Fibroblast of lung (primary cell): ENCODE measurements at regions not wholly inside any gene's neighbourhood (a gene's known extent, or its start where the extent isn't known, plus 50 kb on each side); places are given as distances from the start of the nearest gene placed in this dataset.

Source experiments
- DNase-seq, 2 donors: peaks; one replicate each; pipeline versions ENCODE4 v3.0.0 to v3.0.0-alpha.2; 2010; ENCODE audit warnings: low read depth in 2 of 2
- H2AFZ ChIP-seq: 2 replicates; pipeline ENCODE4 v1.5.1; 2012; ENCODE audit warnings: low read length, control low read depth, inconsistent platforms
- H3K27ac ChIP-seq: 2 replicates; pipeline ENCODE4 v1.5.1; 2011; ENCODE audit warnings: low read length, control low read depth; ENCODE audit not compliant: insufficient read depth
- H3K27me3 ChIP-seq: 2 replicates; pipeline ENCODE4 v1.5.1; 2011; ENCODE audit warnings: mild to moderate bottlenecking, low read length; ENCODE audit not compliant: control insufficient read depth, insufficient read depth
- H3K36me3 ChIP-seq: 2 replicates; pipeline ENCODE4 v1.5.1; 2011; ENCODE audit warnings: low read length; ENCODE audit not compliant: control insufficient read depth, insufficient read depth
- H3K4me1 ChIP-seq: 2 replicates; pipeline ENCODE4 v1.5.1; 2011; ENCODE audit warnings: low read length; ENCODE audit not compliant: control insufficient read depth, insufficient read depth; ENCODE audit errors: extremely low read depth
- H3K4me2 ChIP-seq: 2 replicates; pipeline ENCODE4 v1.5.1; 2011; ENCODE audit warnings: low read length, control low read depth; ENCODE audit not compliant: insufficient read depth; ENCODE audit errors: extremely low read depth
- H3K4me3 ChIP-seq, 4 experiments: fragments of 200-600 bp in 1 of 4; sonication (generic) in 1 of 4; replicated peaks in 1 of 4; 2 replicates each; pipeline ENCODE4 v1.5.1; 2011 to 2016; ENCODE audit warnings: low read length in 4 of 4, low read depth in 3 of 4, mild to moderate bottlenecking in 3 of 4, control low read depth in 2 of 4, inconsistent platforms in 1 of 4, mixed read lengths in 1 of 4; ENCODE audit not compliant: insufficient read depth in 1 of 4; ENCODE audit errors: control extremely low read depth in 1 of 4
- H3K79me2 ChIP-seq: 2 replicates; pipeline ENCODE4 v1.5.1; 2012; ENCODE audit warnings: mild to moderate bottlenecking, low read length, inconsistent platforms; ENCODE audit not compliant: control insufficient read depth, insufficient read depth
- H3K9ac ChIP-seq: 2 replicates; pipeline ENCODE4 v1.5.1; 2011; ENCODE audit warnings: mild to moderate bottlenecking, low read length, control low read depth; ENCODE audit not compliant: insufficient read depth
- H3K9me3 ChIP-seq: 2 replicates; pipeline ENCODE4 v1.5.1; 2012; ENCODE audit warnings: low read depth, low read length; ENCODE audit not compliant: control insufficient read depth, insufficient read depth
- H4K20me1 ChIP-seq: 2 replicates; pipeline ENCODE4 v1.5.1; 2011; ENCODE audit warnings: low read length; ENCODE audit not compliant: control insufficient read depth, insufficient read depth; ENCODE audit errors: extremely low read depth
- EZH2 ChIP-seq: IDR thresholded peaks from 2 replicates; pipeline ENCODE4 v1.5.1; 2012; ENCODE audit warnings: low read length, control low read depth, mild to moderate bottlenecking; ENCODE audit errors: missing control alignments
- TF ChIP-seq, protein P1 (sequence below), 2 donors: IDR thresholded peaks in 1 of 2; conservative IDR thresholded peaks in 1 of 2; 1 replicate in 1 of 2; 2 replicates in 1 of 2; pipeline ENCODE4 v1.5.1; 2011 to 2012; ENCODE audit warnings: low read length in 2 of 2, control low read depth in 1 of 2, inconsistent platforms in 1 of 2, low read depth in 1 of 2, mild to moderate bottlenecking in 1 of 2

DNA sequence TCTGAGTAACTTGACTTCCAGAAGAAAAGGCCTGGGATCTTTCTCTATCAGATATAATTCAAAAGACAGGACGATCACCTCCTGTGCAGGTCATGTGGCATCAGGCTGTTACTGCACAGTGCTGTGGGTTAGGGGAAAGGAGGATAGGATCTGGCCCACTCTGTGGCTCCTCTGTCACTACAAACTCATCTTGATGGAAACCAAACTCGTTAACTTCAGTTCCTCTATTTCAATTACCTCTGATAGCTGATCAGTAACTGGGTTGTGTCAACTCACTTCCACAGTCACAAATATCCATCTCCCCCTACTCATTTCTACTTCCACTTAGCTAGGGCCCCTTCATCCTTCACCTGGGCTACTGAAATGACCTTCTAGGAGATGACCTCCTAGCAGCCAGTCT is 95.2 kb downstream of the RCN1 start:
- no peaks in the 10 kb centered on the region for H3K36me3 ChIP-seq
- no peak overlapping the region for H2AFZ ChIP-seq
- H3K4me3 ChIP-seq, result no peak overlapping the region
- H3K27ac ChIP-seq, result no peak overlapping the region
- H3K4me1 ChIP-seq, result no peaks in the 10 kb centered on the region
- no peaks in the 10 kb centered on the region for H3K79me2 ChIP-seq
- H3K9me3 ChIP-seq, result no peaks in the 10 kb centered on the region
- no peak overlapping the region for H3K9ac ChIP-seq
- H4K20me1 ChIP-seq, result no peaks in the 10 kb centered on the region
- H3K27me3 ChIP-seq, result peaks cover 5% of the 10 kb centered on the region
- no peak for DNase-seq
- TF ChIP-seq, protein P1, sequence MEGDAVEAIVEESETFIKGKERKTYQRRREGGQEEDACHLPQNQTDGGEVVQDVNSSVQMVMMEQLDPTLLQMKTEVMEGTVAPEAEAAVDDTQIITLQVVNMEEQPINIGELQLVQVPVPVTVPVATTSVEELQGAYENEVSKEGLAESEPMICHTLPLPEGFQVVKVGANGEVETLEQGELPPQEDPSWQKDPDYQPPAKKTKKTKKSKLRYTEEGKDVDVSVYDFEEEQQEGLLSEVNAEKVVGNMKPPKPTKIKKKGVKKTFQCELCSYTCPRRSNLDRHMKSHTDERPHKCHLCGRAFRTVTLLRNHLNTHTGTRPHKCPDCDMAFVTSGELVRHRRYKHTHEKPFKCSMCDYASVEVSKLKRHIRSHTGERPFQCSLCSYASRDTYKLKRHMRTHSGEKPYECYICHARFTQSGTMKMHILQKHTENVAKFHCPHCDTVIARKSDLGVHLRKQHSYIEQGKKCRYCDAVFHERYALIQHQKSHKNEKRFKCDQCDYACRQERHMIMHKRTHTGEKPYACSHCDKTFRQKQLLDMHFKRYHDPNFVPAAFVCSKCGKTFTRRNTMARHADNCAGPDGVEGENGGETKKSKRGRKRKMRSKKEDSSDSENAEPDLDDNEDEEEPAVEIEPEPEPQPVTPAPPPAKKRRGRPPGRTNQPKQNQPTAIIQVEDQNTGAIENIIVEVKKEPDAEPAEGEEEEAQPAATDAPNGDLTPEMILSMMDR (conservative IDR thresholded peaks at IDR 0.05 in 1 of 2, IDR thresholded peaks at IDR 0.05 in 1 of 2; ENCODE audit: low read depth in 1 of 2, low read length in 2 of 2), result no peak
- TF ChIP-seq EZH2, result no peak
- no peak overlapping the region for H3K4me2 ChIP-seq

DNA sequence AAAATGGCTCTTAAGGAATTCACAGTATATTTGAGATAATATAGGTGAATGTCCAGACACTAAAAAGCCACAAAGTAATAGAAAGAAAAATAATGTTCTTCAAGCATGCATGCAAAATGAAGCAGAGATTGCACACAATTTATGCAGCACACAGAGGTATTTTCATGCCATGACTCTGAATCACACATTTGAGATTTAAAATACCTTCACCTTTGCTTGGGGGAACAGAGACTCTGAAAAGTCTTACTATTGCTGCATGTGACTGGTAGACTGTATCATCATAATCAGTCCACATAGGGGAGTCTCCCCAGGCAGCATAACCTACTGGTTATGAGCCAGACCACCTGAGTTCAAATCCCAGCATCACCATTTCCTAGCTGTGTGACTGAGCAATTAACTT is 96.2 kb downstream of the RCN1 start:
- Histone ChIP-seq H3K4me1 (no peaks in the 10 kb centered on the region), H3K9ac (no peak overlapping the region), H3K79me2 (no peaks in the 10 kb centered on the region), H2AFZ (no peak overlapping the region), H4K20me1 (no peaks in the 10 kb centered on the region), H3K4me3 (no peak overlapping the region), H3K36me3 (no peaks in the 10 kb centered on the region), H3K27me3 (peaks cover 5% of the 10 kb centered on the region), H3K27ac (no peak overlapping the region), H3K4me2 (no peak overlapping the region), H3K9me3 (no peaks in the 10 kb centered on the region)
- no peak for TF ChIP-seq EZH2
- TF ChIP-seq, protein P1 (conservative IDR thresholded peaks at IDR 0.05 in 1 of 2, IDR thresholded peaks at IDR 0.05 in 1 of 2; ENCODE audit: low read depth in 1 of 2, low read length in 2 of 2), result no peak
- DNase-seq, result peak in 1 of 2 donors; percentile 6

DNA sequence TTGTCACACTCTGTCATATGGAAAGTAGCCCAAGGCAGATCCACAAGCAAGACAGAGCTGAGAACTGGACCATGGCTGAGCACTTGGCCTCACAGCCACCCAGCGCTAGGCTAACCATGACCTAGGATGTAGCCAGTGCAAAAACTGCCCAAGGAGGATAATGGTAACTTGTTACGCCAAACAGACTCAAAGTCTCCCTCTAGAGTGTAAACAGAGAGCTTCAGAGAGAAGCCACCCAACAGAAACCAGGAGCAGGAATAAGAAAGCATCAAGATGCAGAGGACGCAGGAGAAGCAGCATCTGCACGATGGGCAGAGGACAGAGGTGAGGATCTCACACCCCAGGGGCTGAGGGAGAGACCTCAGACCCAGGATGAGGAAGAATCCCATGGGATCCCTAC is 97.9 kb downstream of the RCN1 start:
- Histone ChIP-seq H3K27ac (no peak overlapping the region), H2AFZ (no peak overlapping the region), H3K79me2 (no peaks in the 10 kb centered on the region), H3K4me3 (no peak overlapping the region), H4K20me1 (no peaks in the 10 kb centered on the region), H3K27me3 (peaks cover 5% of the 10 kb centered on the region), H3K9me3 (no peaks in the 10 kb centered on the region), H3K36me3 (no peaks in the 10 kb centered on the region), H3K9ac (no peak overlapping the region), H3K4me1 (no peaks in the 10 kb centered on the region), H3K4me2 (no peak overlapping the region)
- TF ChIP-seq, protein P1 (conservative IDR thresholded peaks at IDR 0.05 in 1 of 2, IDR thresholded peaks at IDR 0.05 in 1 of 2; ENCODE audit: low read depth in 1 of 2, low read length in 2 of 2), result no peak
- no peak for TF ChIP-seq EZH2
- no peak for DNase-seq
